AG10803 (cell line): ENCODE measurements at regions not wholly inside any gene's neighbourhood (a gene's known extent, or its start where the extent isn't known, plus 50 kb on each side); places are given as distances from the start of the nearest gene placed in this dataset.

Source experiments
- DNase-seq: peaks from one replicate; pipeline ENCODE4 v3.0.0; 2010; ENCODE audit warnings: low read depth
- H3K4me3 ChIP-seq: 2 replicates; pipeline ENCODE4 v1.5.1; 2011; ENCODE audit warnings: mild to moderate bottlenecking, low read length, control low read depth
- TF ChIP-seq, protein P1 (sequence below): conservative IDR thresholded peaks from 2 replicates; pipeline ENCODE4 v1.5.1; 2011; ENCODE audit warnings: mild to moderate bottlenecking, low read length, control low read depth, inconsistent platforms

DNA sequence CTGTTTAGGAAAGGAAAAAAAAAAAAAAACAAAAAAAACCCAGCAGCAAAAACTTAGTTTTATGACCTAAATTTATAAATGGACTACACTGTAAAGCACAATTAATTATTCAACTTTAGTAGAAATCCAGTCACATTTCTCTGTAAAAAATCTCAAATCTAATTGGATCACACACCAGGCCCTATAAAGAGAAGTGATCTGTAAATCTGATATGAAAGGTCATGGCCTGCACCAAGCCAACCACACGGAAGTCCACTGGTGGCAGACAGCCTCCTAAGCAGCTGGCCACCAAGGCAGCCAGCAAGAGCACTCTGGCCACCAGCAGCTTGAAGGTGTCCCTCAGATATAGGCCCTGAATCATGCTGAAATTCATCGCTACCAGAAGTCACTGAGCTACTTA is 131.6 kb downstream of the HFE start:
- TF ChIP-seq, protein P1, sequence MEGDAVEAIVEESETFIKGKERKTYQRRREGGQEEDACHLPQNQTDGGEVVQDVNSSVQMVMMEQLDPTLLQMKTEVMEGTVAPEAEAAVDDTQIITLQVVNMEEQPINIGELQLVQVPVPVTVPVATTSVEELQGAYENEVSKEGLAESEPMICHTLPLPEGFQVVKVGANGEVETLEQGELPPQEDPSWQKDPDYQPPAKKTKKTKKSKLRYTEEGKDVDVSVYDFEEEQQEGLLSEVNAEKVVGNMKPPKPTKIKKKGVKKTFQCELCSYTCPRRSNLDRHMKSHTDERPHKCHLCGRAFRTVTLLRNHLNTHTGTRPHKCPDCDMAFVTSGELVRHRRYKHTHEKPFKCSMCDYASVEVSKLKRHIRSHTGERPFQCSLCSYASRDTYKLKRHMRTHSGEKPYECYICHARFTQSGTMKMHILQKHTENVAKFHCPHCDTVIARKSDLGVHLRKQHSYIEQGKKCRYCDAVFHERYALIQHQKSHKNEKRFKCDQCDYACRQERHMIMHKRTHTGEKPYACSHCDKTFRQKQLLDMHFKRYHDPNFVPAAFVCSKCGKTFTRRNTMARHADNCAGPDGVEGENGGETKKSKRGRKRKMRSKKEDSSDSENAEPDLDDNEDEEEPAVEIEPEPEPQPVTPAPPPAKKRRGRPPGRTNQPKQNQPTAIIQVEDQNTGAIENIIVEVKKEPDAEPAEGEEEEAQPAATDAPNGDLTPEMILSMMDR: no peak
- H3K4me3 ChIP-seq: no peak overlapping the region
- no peak for DNase-seq

DNA sequence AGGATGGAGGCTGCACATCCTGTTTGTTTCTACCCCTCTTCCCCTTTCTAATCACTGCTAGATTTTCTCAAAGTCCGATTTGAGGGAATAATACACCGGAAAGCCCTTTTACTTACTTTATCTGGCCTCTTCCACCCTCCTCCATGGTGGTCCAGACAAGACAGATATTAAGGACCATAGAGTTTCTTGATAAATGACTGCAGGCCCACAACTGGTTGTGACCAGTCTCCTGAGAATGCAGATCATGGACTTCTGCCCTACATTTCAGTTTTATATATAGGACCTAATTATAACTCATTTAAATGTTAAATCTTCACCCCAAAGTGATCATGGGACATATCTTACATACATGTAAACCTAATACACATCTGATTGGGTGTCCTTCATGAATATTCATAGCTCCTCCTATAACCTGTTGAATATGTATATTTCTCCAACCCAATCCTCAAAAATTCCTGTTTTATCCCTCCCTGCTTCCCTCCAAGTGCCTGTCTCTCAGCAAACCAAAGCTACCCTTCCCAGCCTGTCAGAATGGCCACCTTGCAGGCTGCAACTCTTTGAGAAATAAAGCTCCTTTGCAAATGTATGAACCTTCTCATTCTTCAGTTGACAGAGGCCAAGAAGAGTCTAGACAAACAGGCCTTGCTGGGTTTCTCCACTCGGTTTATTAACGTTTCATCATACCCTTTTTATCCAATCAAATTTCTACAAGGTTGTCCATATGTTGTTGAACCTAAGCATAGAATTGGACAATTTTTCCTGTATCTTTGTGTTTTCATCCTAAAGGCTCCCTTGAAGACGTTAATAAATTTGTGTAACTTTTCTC is 133.1 kb downstream of the HFE start:
- H3K4me3 ChIP-seq: no peak overlapping the region
- TF ChIP-seq, protein P1: no peak
- no peak for DNase-seq

DNA sequence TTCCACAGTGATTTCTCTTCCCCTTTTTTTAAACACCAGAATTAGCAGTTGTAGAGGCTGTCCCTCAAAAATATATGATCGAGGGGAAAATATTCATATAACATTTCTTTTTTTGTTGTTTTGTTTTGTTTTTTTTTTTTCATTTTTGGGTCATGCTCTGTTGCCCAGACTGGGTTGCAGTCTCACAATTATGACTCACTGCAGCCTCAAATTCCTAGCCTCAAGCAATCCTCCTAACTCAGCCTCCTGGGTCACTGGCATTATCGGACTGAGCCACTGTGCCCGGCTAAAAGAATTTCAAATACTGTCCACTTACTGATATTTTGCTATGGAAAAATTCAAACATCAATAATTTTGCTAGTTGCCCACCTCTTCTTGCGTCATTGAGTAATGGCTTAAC is 134.0 kb downstream of the HFE start:
- no peak for DNase-seq
- no peak overlapping the region for H3K4me3 ChIP-seq
- TF ChIP-seq, protein P1: no peak

DNA sequence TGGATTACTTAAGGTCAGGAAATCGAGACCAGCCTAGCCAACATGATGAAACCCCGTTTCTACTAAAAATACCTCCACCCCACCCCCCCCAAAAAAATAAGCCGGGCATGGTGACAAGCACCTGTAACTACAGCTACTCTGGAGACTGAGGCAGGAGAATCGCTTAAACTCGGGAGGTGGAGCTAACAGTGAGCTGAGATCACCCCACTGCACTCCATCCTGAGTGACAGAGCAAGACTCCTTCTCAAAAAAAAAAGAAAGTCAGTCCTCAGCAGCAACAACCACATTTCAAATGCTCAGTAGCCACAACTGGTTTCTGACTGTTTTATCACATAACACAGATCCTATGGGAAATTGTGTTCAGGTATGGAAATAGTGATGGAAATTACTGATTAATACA is 135.3 kb downstream of the HFE start:
- TF ChIP-seq, protein P1: no peak
- H3K4me3 ChIP-seq: no peak overlapping the region
- DNase-seq: no peak

DNA sequence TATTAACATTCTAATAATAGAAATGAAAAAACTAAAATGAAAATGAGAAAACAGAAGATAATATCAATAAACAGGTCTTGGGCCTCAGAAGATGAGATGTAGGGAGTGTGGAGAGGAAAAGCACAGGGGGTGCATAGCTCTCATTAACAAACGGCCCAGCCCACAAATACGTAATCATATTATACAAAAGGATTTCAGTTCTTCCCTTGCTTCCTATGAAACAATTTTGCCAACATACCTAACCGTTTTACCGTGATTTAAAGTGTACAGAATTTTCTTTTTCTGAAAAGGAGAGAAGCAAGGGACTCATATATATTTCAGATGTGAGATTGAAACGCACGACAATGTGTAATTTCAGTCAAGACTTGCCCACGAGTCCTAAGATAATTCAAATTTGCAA is 136.0 kb downstream of the HFE start:
- TF ChIP-seq, protein P1: no peak
- H3K4me3 ChIP-seq: peak overlapping the region; percentile 65

DNA sequence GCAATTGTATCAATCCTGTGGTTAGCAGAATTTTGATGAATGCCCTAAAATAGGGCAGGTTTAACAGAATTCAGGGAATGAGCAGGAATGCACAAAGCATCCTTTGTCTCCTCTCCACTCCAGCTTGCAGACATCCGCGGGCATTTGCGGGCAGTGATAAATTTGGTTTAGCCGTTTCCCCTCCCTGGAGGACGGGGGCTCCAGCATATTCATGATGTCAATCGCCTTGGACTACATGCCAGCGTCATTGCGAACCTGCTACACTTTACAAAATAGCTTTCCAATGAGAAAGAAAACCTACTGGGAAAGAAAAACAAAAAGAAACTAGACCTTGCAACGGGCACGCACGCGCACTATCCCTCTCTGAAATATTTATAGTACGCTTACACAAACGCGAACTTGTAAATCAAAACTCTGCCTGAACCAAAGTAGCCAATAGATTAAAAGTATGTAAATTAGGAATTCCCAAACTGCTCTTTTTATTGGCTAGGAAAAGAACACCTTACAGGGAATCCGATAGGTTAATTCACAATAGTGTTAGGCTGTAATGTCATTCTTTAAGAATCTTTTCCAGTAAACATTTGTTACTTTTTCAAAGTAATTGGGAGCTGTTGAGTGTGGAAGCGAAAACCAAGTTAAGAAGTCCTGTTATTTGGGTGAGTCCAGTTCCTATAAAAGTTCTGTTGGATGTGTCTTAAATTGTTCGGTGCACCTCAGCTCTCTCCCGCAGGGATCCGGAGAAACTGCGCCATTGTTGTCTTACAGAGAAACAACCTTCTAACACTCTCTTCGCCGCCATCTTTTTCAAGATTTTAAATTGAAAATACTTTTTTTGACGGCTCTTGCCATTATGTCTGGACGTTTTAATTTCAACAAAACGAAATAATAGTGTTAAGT is 136.7 kb downstream of the HFE start:
- peak; percentile 94 for DNase-seq
- peak overlapping the region; percentile 65 for H3K4me3 ChIP-seq
- TF ChIP-seq, protein P1: no peak

More for the DNA sequence above, 136.0 kb downstream of the HFE start:
- no peak for DNase-seq
